ENCODE measurements at regions not wholly inside any gene's neighbourhood (a gene's known extent, or its start where the extent isn't known, plus 50 kb on each side); places are given as distances from the start of the nearest gene placed in this dataset.

DNA sequence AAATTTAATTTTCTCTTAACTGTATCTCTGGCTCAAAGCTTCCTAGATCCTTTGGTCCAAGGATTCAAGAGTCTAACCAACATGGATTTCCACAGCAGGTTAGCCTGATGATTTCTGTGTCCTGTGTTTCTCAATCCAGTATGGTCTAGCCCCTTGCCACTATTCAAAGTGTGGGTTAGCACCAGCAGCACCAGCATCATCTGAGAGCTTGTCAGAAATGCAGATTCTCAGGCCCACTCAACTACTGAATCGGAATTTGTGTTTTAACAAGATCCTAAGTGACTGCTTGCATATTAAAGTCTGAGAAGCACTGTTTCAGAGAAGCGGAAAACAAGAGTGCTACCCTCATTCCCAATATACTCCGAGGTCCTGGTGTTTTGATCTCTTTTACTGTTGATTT is 133.8 kb upstream of the PRDM1 start:
- no peaks in the 10 kb centered on the region for H3K9me2 ChIP-seq (ENCODE audit: insufficient read depth)
- intact Hi-C loops (cut with micrococcal nuclease; ENCODE audit: unreplicated experiment) = no loop called here
- no TSS peak for BruUV-seq (replicated peaks)
- no peaks in the 10 kb centered on the region for H3F3A ChIP-seq (ENCODE audit: insufficient read depth, low read depth)
- ChIA-PET POLR2A (ENCODE audit: unreplicated experiment) (no interaction called here), CTCF (no interaction called here)
- H2AFZ ChIP-seq = no peak overlapping the region
- no peaks in the 10 kb centered on the region for H3K79me2 ChIP-seq (ENCODE audit: low read depth)
- no peak for DNase-seq
- no peaks in the 10 kb centered on the region for H3K4me1 ChIP-seq (replicated peaks; ENCODE audit: insufficient read depth)
- no peaks in the 10 kb centered on the region for H3K9me3 ChIP-seq (ENCODE audit: insufficient read depth, low read depth)
- H3K27me3 ChIP-seq (ENCODE audit: insufficient read depth, low read depth) = no peaks in the 10 kb centered on the region
- TF ChIP-seq CTCF (conservative IDR thresholded peaks at IDR 0.05) (no peak), EZH2 (IDR thresholded peaks at IDR 0.05; ENCODE audit: low read depth) (no peak)
- H3K4me3 ChIP-seq = no peak overlapping the region
- H3K27ac ChIP-seq = no peak overlapping the region
- no peaks in the 10 kb centered on the region for H4K20me1 ChIP-seq (ENCODE audit: insufficient read depth)
- H3K36me3 ChIP-seq (ENCODE audit: low read depth) = no peaks in the 10 kb centered on the region
- H3K4me2 ChIP-seq = no peak overlapping the region

GRCh38 chr6:105951322-105951721 is 134.8 kb upstream of the PRDM1 start:
- H3K4me3 ChIP-seq = no peak overlapping the region
- no peaks in the 10 kb centered on the region for H3K4me1 ChIP-seq (replicated peaks; ENCODE audit: insufficient read depth)
- TF ChIP-seq CTCF (conservative IDR thresholded peaks at IDR 0.05) (no peak), EZH2 (IDR thresholded peaks at IDR 0.05; ENCODE audit: low read depth) (no peak)
- ChIA-PET POLR2A (ENCODE audit: unreplicated experiment) (interaction anchor here (0.6 to 0.7 kb wide), 2 partner anchors 15 to 170 kb away, joined by 4 to 5 read pairs; no protein-coding TSS in a partner anchor), CTCF (no interaction called here)
- H3K36me3 ChIP-seq (ENCODE audit: low read depth) = no peaks in the 10 kb centered on the region
- no peaks in the 10 kb centered on the region for H4K20me1 ChIP-seq (ENCODE audit: insufficient read depth)
- BruUV-seq (replicated peaks) = no TSS peak
- H3K27ac ChIP-seq = no peak overlapping the region
- no peak overlapping the region for H3K4me2 ChIP-seq
- no peaks in the 10 kb centered on the region for H3K9me2 ChIP-seq (ENCODE audit: insufficient read depth)
- no peaks in the 10 kb centered on the region for H3K27me3 ChIP-seq (ENCODE audit: insufficient read depth, low read depth)
- no peak for DNase-seq
- no peaks in the 10 kb centered on the region for H3K79me2 ChIP-seq (ENCODE audit: low read depth)
- no peaks in the 10 kb centered on the region for H3F3A ChIP-seq (ENCODE audit: insufficient read depth, low read depth)
- no peaks in the 10 kb centered on the region for H3K9me3 ChIP-seq (ENCODE audit: insufficient read depth, low read depth)
- intact Hi-C loops (cut with micrococcal nuclease; ENCODE audit: unreplicated experiment) = no loop called here
- no peak overlapping the region for H2AFZ ChIP-seq

- Histone ChIP-seq H3F3A (ENCODE audit: insufficient read depth, low read depth) (no peaks in the 10 kb centered on the region), H3K4me1 (replicated peaks; ENCODE audit: insufficient read depth) (no peaks in the 10 kb centered on the region), H4K20me1 (ENCODE audit: insufficient read depth) (no peaks in the 10 kb centered on the region), H3K9me2 (ENCODE audit: insufficient read depth) (no peaks in the 10 kb centered on the region), H3K9me3 (ENCODE audit: insufficient read depth, low read depth) (no peaks in the 10 kb centered on the region), H3K27me3 (ENCODE audit: insufficient read depth, low read depth) (no peaks in the 10 kb centered on the region), H3K4me3 (no peak overlapping the region), H3K79me2 (ENCODE audit: low read depth) (no peaks in the 10 kb centered on the region), H2AFZ (no peak overlapping the region), H3K27ac (no peak overlapping the region), H3K4me2 (no peak overlapping the region), H3K36me3 (ENCODE audit: low read depth) (no peaks in the 10 kb centered on the region)
- intact Hi-C loops (cut with micrococcal nuclease; ENCODE audit: unreplicated experiment) = no loop called here
- TF ChIP-seq EZH2 (IDR thresholded peaks at IDR 0.05; ENCODE audit: low read depth) (no peak), CTCF (conservative IDR thresholded peaks at IDR 0.05) (no peak)
- CTCF ChIA-PET = no interaction called here
- no TSS peak for BruUV-seq (replicated peaks)
- DNase-seq = no peak
- POLR2A ChIA-PET (ENCODE audit: unreplicated experiment) = no interaction called here
These were observed 136.3 kb upstream of the PRDM1 start for GRCh38 chr6:105949869-105950268.

Data from PC-9 (cell line).